Thoracic aorta (tissue), 2 donors: ENCODE measurements at regions not wholly inside any gene's neighbourhood (a gene's known extent, or its start where the extent isn't known, plus 50 kb on each side); places are given as distances from the start of the nearest gene placed in this dataset.

Source experiments
- ATAC-seq: fragments of 150-250 bp; one replicate; pipeline ENCODE4 v1.8.0; 2017; ENCODE audit warnings: low read depth; ENCODE audit not compliant: insufficient number of reproducible peaks, low FRiP score
- DNase-seq: peaks from one replicate; pipeline ENCODE4 v3.0.0-alpha.2; 2020; ENCODE audit warnings: low spot score
- H3K27ac ChIP-seq, 2 donors: fragments of 200-600 bp; sonication (generic); 1 replicate in 1 of 2; 2 replicates in 1 of 2; pipeline ENCODE4 v1.5.1; 2016; ENCODE audit warnings: mild to moderate bottlenecking in 2 of 2, moderate library complexity in 2 of 2
- H3K27me3 ChIP-seq: fragments of 200-600 bp; sonication (generic); replicated peaks from 2 replicates; pipeline ENCODE4 v1.6.0; 2016; ENCODE audit warnings: mild to moderate bottlenecking; ENCODE audit not compliant: insufficient read depth
- H3K36me3 ChIP-seq: fragments of 200-600 bp; sonication (generic); one replicate; pipeline ENCODE4 v1.5.1; 2016
- H3K4me1 ChIP-seq, 2 donors: fragments of 200-600 bp; sonication (generic); 1 replicate in 1 of 2; 2 replicates in 1 of 2; pipeline versions ENCODE4 v1.5.1 to v1.6.0; 2016; ENCODE audit warnings: low read depth in 2 of 2, mild to moderate bottlenecking in 1 of 2; ENCODE audit not compliant: control insufficient read depth in 1 of 2
- H3K4me3 ChIP-seq: fragments of 200-600 bp; sonication (generic); 2 replicates; pipeline ENCODE4 v1.5.1; 2016; ENCODE audit warnings: mild to moderate bottlenecking
- H3K9me3 ChIP-seq: fragments of 200-600 bp; sonication (generic); 2 replicates; pipeline ENCODE4 v1.5.1; 2016
- TF ChIP-seq, protein P1 (sequence below): fragments of 200-600 bp; sonication (generic); IDR thresholded peaks from one replicate; pipeline ENCODE4 v1.5.1; 2019; ENCODE audit warnings: antibody characterized with exemption

- Histone ChIP-seq H3K9me3 (no peaks in the 10 kb centered on the region), H3K4me3 (no peak overlapping the region), H3K27me3 (no peaks in the 10 kb centered on the region), H3K36me3 (no peaks in the 10 kb centered on the region), H3K27ac (no peak overlapping the region), H3K4me1 (no peaks in the 10 kb centered on the region)
- no peak for ATAC-seq
- TF ChIP-seq, protein P1, sequence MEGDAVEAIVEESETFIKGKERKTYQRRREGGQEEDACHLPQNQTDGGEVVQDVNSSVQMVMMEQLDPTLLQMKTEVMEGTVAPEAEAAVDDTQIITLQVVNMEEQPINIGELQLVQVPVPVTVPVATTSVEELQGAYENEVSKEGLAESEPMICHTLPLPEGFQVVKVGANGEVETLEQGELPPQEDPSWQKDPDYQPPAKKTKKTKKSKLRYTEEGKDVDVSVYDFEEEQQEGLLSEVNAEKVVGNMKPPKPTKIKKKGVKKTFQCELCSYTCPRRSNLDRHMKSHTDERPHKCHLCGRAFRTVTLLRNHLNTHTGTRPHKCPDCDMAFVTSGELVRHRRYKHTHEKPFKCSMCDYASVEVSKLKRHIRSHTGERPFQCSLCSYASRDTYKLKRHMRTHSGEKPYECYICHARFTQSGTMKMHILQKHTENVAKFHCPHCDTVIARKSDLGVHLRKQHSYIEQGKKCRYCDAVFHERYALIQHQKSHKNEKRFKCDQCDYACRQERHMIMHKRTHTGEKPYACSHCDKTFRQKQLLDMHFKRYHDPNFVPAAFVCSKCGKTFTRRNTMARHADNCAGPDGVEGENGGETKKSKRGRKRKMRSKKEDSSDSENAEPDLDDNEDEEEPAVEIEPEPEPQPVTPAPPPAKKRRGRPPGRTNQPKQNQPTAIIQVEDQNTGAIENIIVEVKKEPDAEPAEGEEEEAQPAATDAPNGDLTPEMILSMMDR: no peak
- DNase-seq: no peak
Measured at GRCh38 chr18:29501952-29502351, 1325.0 kb upstream of the CDH2 start.

DNA sequence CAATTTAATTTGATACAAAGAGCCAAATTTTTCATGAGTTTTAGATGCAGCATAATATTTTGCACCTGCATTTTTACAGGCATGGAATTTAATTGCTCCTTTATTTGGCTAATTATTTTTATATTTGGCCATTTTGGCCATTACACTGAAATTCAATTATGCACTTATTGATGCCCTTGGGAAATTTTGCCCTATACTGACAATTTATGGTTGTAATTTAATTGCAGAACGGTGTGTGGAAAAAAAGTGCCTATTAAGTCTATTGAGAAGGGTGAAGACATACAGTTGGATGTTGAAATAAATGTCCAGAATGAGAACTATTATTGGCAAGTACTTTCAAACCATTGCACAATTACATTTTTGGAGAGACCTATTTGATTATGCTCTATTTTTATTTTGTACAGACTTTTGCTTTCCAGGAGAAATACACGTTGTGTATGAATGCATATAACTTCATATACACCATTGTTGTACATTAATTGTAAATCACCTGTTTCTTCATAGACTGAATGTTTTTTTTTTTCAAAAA, 1319.3 kb upstream of the CDH2 start:
- no peak for ATAC-seq
- no peak for DNase-seq
- Histone ChIP-seq H3K4me3 (no peak overlapping the region), H3K4me1 (peaks cover 9 to 12% of the 10 kb centered on the region in 2 donors), H3K27ac (no peak overlapping the region), H3K36me3 (no peaks in the 10 kb centered on the region), H3K27me3 (no peaks in the 10 kb centered on the region), H3K9me3 (no peaks in the 10 kb centered on the region)
- TF ChIP-seq, protein P1: no peak

- ATAC-seq (no peak), DNase-seq (no peak)
- H3K4me1 ChIP-seq: peaks cover 9 to 12% of the 10 kb centered on the region in 2 donors
- H3K4me3 ChIP-seq: no peak overlapping the region
- TF ChIP-seq, protein P1: no peak
- H3K27me3 ChIP-seq: no peaks in the 10 kb centered on the region
- no peaks in the 10 kb centered on the region for H3K9me3 ChIP-seq
- no peaks in the 10 kb centered on the region for H3K36me3 ChIP-seq
- H3K27ac ChIP-seq: no peak overlapping the region
Measured at GRCh38 chr18:29494371-29494770, 1317.4 kb upstream of the CDH2 start.

- ATAC-seq (no peak), DNase-seq (no peak)
- Histone ChIP-seq H3K4me3 (no peak overlapping the region), H3K9me3 (no peaks in the 10 kb centered on the region), H3K36me3 (no peaks in the 10 kb centered on the region), H3K27me3 (no peaks in the 10 kb centered on the region), H3K27ac (no peak overlapping the region), H3K4me1 (peaks cover 9 to 12% of the 10 kb centered on the region in 2 donors)
- TF ChIP-seq, protein P1: no peak
Measured at GRCh38 chr18:29491907-29492306, 1315.0 kb upstream of the CDH2 start.

DNA sequence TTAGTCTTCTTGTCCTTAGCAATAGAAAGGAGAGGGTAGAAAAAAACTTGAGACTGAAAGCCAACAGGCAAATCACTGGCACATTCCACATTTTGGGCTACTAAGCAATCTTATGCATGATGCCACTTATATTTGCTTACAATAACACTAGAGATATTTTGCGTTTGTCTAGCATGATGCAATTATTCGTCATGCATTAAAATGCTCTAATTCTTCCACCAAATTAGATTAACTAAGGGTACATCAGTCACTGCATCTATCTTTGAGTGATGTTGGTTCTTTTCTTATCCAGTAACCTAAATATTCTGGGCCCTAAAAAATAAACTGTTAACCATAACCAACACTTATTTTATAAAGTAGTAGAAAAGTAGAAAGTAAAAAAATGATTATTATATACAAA, 1311.7 kb upstream of the CDH2 start:
- Histone ChIP-seq H3K27me3 (no peaks in the 10 kb centered on the region), H3K27ac (no peak overlapping the region), H3K9me3 (no peaks in the 10 kb centered on the region), H3K4me1 (peaks cover 0 to under 1% of the 10 kb centered on the region in 2 donors), H3K36me3 (no peaks in the 10 kb centered on the region), H3K4me3 (no peak overlapping the region)
- TF ChIP-seq, protein P1: no peak
- ATAC-seq (no peak), DNase-seq (no peak)
